DND-41 (cell line): ENCODE measurements at regions not wholly inside any gene's neighbourhood (a gene's known extent, or its start where the extent isn't known, plus 50 kb on each side); places are given as distances from the start of the nearest gene placed in this dataset.

Experiments
- ATAC-seq: fragments of 200-7000 bp; cut with Tn5 transposase; 3 replicates; pipeline ENCODE4 v1.9.1; 2021; ENCODE audit warnings: low read depth; ENCODE audit not compliant: insufficient read depth
- DNase-seq: peaks from one replicate; pipeline ENCODE4 v3.0.0-alpha.2; 2020
- H2AFZ ChIP-seq: 2 replicates; pipeline ENCODE4 v1.6.0; 2012; ENCODE audit warnings: low read depth, low read length
- H3K27ac ChIP-seq: 2 replicates; pipeline ENCODE4 v1.5.1; 2012; ENCODE audit warnings: low read length, inconsistent platforms
- H3K27me3 ChIP-seq: fragments of 200-600 bp; sonication (generic); 2 replicates; pipeline ENCODE4 v1.6.0; 2012; ENCODE audit warnings: low read length, mild to moderate bottlenecking, inconsistent platforms; ENCODE audit not compliant: insufficient read depth, poor library complexity
- H3K36me3 ChIP-seq: 2 replicates; pipeline ENCODE4 v1.5.1; 2012; ENCODE audit warnings: low read length, inconsistent platforms; ENCODE audit not compliant: insufficient read depth
- H3K4me1 ChIP-seq: 2 replicates; pipeline ENCODE4 v1.5.1; 2012; ENCODE audit warnings: mild to moderate bottlenecking, low read length; ENCODE audit not compliant: insufficient read depth
- H3K4me2 ChIP-seq: 2 replicates; pipeline ENCODE4 v1.6.0; 2012; ENCODE audit warnings: mild to moderate bottlenecking, moderate library complexity, low read length, inconsistent platforms; ENCODE audit not compliant: insufficient read depth
- H3K4me3 ChIP-seq, 2 experiments: fragments of 200-600 bp in 1 of 2; shearing (Covaris generic) in 1 of 2; 2 replicates each; pipeline ENCODE4 v1.5.1; 2012 to 2016; ENCODE audit warnings: inconsistent platforms in 2 of 2, low read length in 2 of 2, mild to moderate bottlenecking in 2 of 2, low read depth in 1 of 2, moderate library complexity in 1 of 2
- H3K79me2 ChIP-seq: 2 replicates; pipeline ENCODE4 v1.6.0; 2012; ENCODE audit warnings: low read length, inconsistent platforms; ENCODE audit not compliant: insufficient read depth
- H3K9ac ChIP-seq: 2 replicates; pipeline ENCODE4 v1.6.0; 2012; ENCODE audit warnings: low read depth, mild to moderate bottlenecking, inconsistent platforms, low read length, moderate library complexity
- H3K9me3 ChIP-seq: 2 replicates; pipeline ENCODE4 v1.5.1; 2012; ENCODE audit warnings: low read length, moderate library complexity, mild to moderate bottlenecking, inconsistent platforms; ENCODE audit not compliant: insufficient read depth, severe bottlenecking
- H4K20me1 ChIP-seq: 2 replicates; pipeline ENCODE4 v1.6.0; 2012; ENCODE audit warnings: low read length; ENCODE audit not compliant: insufficient read depth
- CTCF ChIP-seq: IDR thresholded peaks from 2 replicates; pipeline ENCODE4 v1.5.1; 2012; ENCODE audit warnings: borderline replicate concordance, low read length, moderate library complexity, mild to moderate bottlenecking; ENCODE audit not compliant: poor library complexity, severe bottlenecking; ENCODE audit errors: extremely low read depth
- EZH2 ChIP-seq: IDR thresholded peaks from 3 replicates; pipeline ENCODE4 v1.6.1; 2012; ENCODE audit warnings: borderline replicate concordance, low read depth, mild to moderate bottlenecking, moderate library complexity, low read length, inconsistent platforms; ENCODE audit not compliant: severe bottlenecking

- no peaks in the 10 kb centered on the region for H3K9me3 ChIP-seq
- no peaks in the 10 kb centered on the region for H4K20me1 ChIP-seq
- H3K27me3 ChIP-seq, result no peaks in the 10 kb centered on the region
- H3K4me1 ChIP-seq, result no peaks in the 10 kb centered on the region
- peak overlapping the region; percentile 31; the same call in 1 of the 2 replicates for H2AFZ ChIP-seq
- DNase-seq (no peak), ATAC-seq (no peak)
- no peaks in the 10 kb centered on the region for H3K79me2 ChIP-seq
- TF ChIP-seq EZH2 (no peak), CTCF (no peak)
- H3K4me3 ChIP-seq, result no peak overlapping the region
- H3K27ac ChIP-seq, result no peak overlapping the region
- H3K9ac ChIP-seq, result no peak overlapping the region
- H3K36me3 ChIP-seq, result no peaks in the 10 kb centered on the region
- no peak overlapping the region for H3K4me2 ChIP-seq
These were observed 160.1 kb downstream of the SIM1 start for GRCh38 chr6:100304575-100304974.

- Histone ChIP-seq H3K79me2 (no peaks in the 10 kb centered on the region), H3K4me2 (no peak overlapping the region), H3K9me3 (no peaks in the 10 kb centered on the region), H3K4me1 (no peaks in the 10 kb centered on the region; the same call in 1 of the 2 replicates), H3K27ac (no peak overlapping the region), H3K9ac (no peak overlapping the region), H4K20me1 (no peaks in the 10 kb centered on the region), H3K4me3 (no peak overlapping the region), H2AFZ (no peak overlapping the region), H3K36me3 (no peaks in the 10 kb centered on the region), H3K27me3 (no peaks in the 10 kb centered on the region)
- ATAC-seq, result no peak
- no peak for DNase-seq
- no peak for TF ChIP-seq CTCF
- TF ChIP-seq EZH2, result no peak
These were observed 163.0 kb downstream of the SIM1 start for GRCh38 chr6:100301731-100302130.

- ATAC-seq, result no peak
- no peaks in the 10 kb centered on the region; the same call in 1 of the 2 replicates for H3K4me1 ChIP-seq
- H3K9ac ChIP-seq, result no peak overlapping the region
- H3K9me3 ChIP-seq, result no peaks in the 10 kb centered on the region
- H3K4me3 ChIP-seq, result no peak overlapping the region
- H3K79me2 ChIP-seq, result no peaks in the 10 kb centered on the region
- no peak for DNase-seq
- H2AFZ ChIP-seq, result no peak overlapping the region
- H3K27ac ChIP-seq, result no peak overlapping the region
- H3K36me3 ChIP-seq, result no peaks in the 10 kb centered on the region
- H4K20me1 ChIP-seq, result no peaks in the 10 kb centered on the region
- H3K27me3 ChIP-seq, result no peaks in the 10 kb centered on the region
- TF ChIP-seq EZH2 (no peak), CTCF (no peak)
- no peak overlapping the region for H3K4me2 ChIP-seq
These were observed 164.4 kb downstream of the SIM1 start for GRCh38 chr6:100300221-100300736.
